GM12878 (cell line): ENCODE measurements at regions not wholly inside any gene's neighbourhood (a gene's known extent, or its start where the extent isn't known, plus 50 kb on each side); places are given as distances from the start of the nearest gene placed in this dataset.

Experiments
- ATAC-seq: fragments of 200-7000 bp; cut with Tn5 transposase; 3 replicates; pipeline ENCODE4 v1.9.1; 2020; ENCODE audit warnings: mild to moderate bottlenecking, moderate library complexity
- BruUV-seq: library from RNA; stranded (reverse); fragments of 400-500 nt; replicated peaks from 2 replicates; lab custom pipeline; 2021; lab: Mats Ljungman, UMichigan
- CTCF ChIA-PET: fragments of 300-600 bp; sonication (Branson Sonifier 250); formaldehyde crosslinking; extraction: SDS; loops from one replicate; lab custom pipeline; 2021; ENCODE audit warnings: inconsistent platforms; lab: Yijun Ruan, JAX
- POLR2A ChIA-PET: fragments of 350-600 bp; formaldehyde crosslinking; extraction: SDS; loops from one replicate; lab custom pipeline; 2021; ENCODE audit warnings: inconsistent platforms; lab: Charles Lee
- RAD21 ChIA-PET: fragments of 300-600 bp; sonication (Branson Sonifier 250); formaldehyde crosslinking; loops from one replicate; lab custom pipeline; 2023; ENCODE audit warnings: antibody characterized with exemption; ENCODE audit not compliant: unreplicated experiment; lab: Charles Lee
- SMC1A ChIA-PET: fragments of 300-600 bp; sonication (Branson Sonifier 250); formaldehyde crosslinking; loops from one replicate; lab custom pipeline; 2023; ENCODE audit not compliant: unreplicated experiment, uncharacterized antibody; lab: Charles Lee
- DNase-seq: peaks from one replicate; pipeline ENCODE4 v3.0.0-alpha.2; 2011; ENCODE audit warnings: low read depth, low spot score
- FAIRE-seq: peaks from 3 replicates; lab custom pipeline; 2011; peaks lifted over from hg19 to GRCh38; lab: Jason Lieb, UNC
- H2AFZ ChIP-seq: 2 replicates; pipeline ENCODE4 v1.6.0; 2011; ENCODE audit warnings: low read depth, low read length, control low read depth; ENCODE audit not compliant: control insufficient read depth
- H3K27ac ChIP-seq: 2 replicates; pipeline ENCODE4 v1.5.1; 2011; ENCODE audit warnings: control low read depth; ENCODE audit not compliant: control insufficient read depth, insufficient read depth
- H3K27me3 ChIP-seq, 2 experiments: replicated peaks in 1 of 2; 2 replicates each; pipeline versions ENCODE4 v1.6.0 to v1.6.1; 2011; ENCODE audit warnings: low read length in 1 of 2; ENCODE audit not compliant: control insufficient read depth in 2 of 2, insufficient read depth in 2 of 2
- H3K36me3 ChIP-seq, 2 experiments: 2 replicates each; pipeline ENCODE4 v1.5.1; 2011; ENCODE audit warnings: low read length in 1 of 2; ENCODE audit not compliant: control insufficient read depth in 2 of 2, insufficient read depth in 2 of 2
- H3K4me1 ChIP-seq: 2 replicates; pipeline ENCODE4 v1.6.1; 2011; ENCODE audit warnings: mild to moderate bottlenecking, low read length, moderate library complexity, mixed read lengths; ENCODE audit not compliant: control insufficient read depth, insufficient read depth
- H3K4me2 ChIP-seq: 2 replicates; pipeline ENCODE4 v1.6.0; 2011; ENCODE audit warnings: control low read depth; ENCODE audit not compliant: control insufficient read depth, insufficient read depth
- H3K4me3 ChIP-seq: fragments of 200-600 bp; sonication (generic); 2 replicates; pipeline ENCODE4 v1.5.1; 2016
- H3K79me2 ChIP-seq: 2 replicates; pipeline ENCODE4 v1.6.0; 2011; ENCODE audit warnings: low read length; ENCODE audit not compliant: control insufficient read depth, insufficient read depth
- H3K9ac ChIP-seq: 2 replicates; pipeline ENCODE4 v1.8.0; 2011; ENCODE audit warnings: low read length, control low read depth, mixed read lengths; ENCODE audit not compliant: control insufficient read depth, insufficient read depth
- H3K9me3 ChIP-seq: replicated peaks from 3 replicates; pipeline ENCODE4 v1.5.1; 2011; ENCODE audit warnings: mild to moderate bottlenecking, low read length; ENCODE audit not compliant: control insufficient read depth, insufficient read depth
- H4K20me1 ChIP-seq: 2 replicates; pipeline ENCODE4 v1.6.0; 2011; ENCODE audit not compliant: control insufficient read depth, insufficient read depth
- BCL3 ChIP-seq: IDR thresholded peaks from 2 replicates; pipeline ENCODE4 v1.6.1; 2011; ENCODE audit warnings: borderline replicate concordance, low read depth, mild to moderate bottlenecking, moderate library complexity, low read length; ENCODE audit not compliant: insufficient read depth, poor library complexity, severe bottlenecking
- CEBPB ChIP-seq, 2 experiments: fragments of 150-350 bp in 1 of 2; IDR thresholded peaks; 2 replicates each; pipeline ENCODE4 v1.6.1; 2012 to 2014; ENCODE audit warnings: low read depth in 2 of 2, low read length in 2 of 2, borderline replicate concordance in 1 of 2, inconsistent platforms in 1 of 2
- CREM ChIP-seq: IDR thresholded peaks from 2 replicates; pipeline ENCODE4 v1.6.1; 2014; ENCODE audit warnings: antibody characterized with exemption, low read depth
- JUND ChIP-seq: IDR thresholded peaks from 2 replicates; pipeline ENCODE4 v1.6.1; 2012; ENCODE audit warnings: low read depth, mild to moderate bottlenecking, low read length, improper control_type of control experiment, moderate library complexity
- MEF2A ChIP-seq: IDR thresholded peaks from 2 replicates; pipeline ENCODE4 v1.6.1; 2011; ENCODE audit warnings: low read depth, mild to moderate bottlenecking, low read length, moderate library complexity; ENCODE audit not compliant: insufficient read depth
- MXI1 ChIP-seq: fragments of 150-350 bp; IDR thresholded peaks from 2 replicates; pipeline ENCODE4 v1.6.1; 2011; ENCODE audit warnings: low read depth, mild to moderate bottlenecking, inconsistent platforms, low read length, improper control_type of control experiment
- PML ChIP-seq: IDR thresholded peaks from 2 replicates; pipeline ENCODE4 v1.6.1; 2012; ENCODE audit warnings: low read length, inconsistent platforms
- SREBF2 ChIP-seq: IDR thresholded peaks from 2 replicates; pipeline ENCODE4 v1.6.1; 2012; ENCODE audit warnings: mild to moderate bottlenecking, low read length
- USF2 ChIP-seq: IDR thresholded peaks from 2 replicates; pipeline ENCODE4 v1.6.1; 2011; ENCODE audit warnings: low read depth, low read length, improper control_type of control experiment, borderline replicate concordance
- YY1 ChIP-seq: IDR thresholded peaks from 2 replicates; pipeline ENCODE4 v1.6.1; 2011; ENCODE audit warnings: low read depth, mild to moderate bottlenecking, low read length
- WGBS: methylation state at CpG from one replicate; pipeline ENCODE4 v1.1.6; 2016; ENCODE audit warnings: low lambda C conversion rate; ENCODE audit not compliant: insufficient replicate concordance, insufficient coverage; ENCODE audit errors: missing lambda C conversion rate; 5-methylcytosine and 5-hydroxymethylcytosine counted together
- in situ Hi-C: fragments of 300-500 bp; cut with MboI; formaldehyde crosslinking; loops from 9 replicates; pipeline ENCODE4 v1.14.3; 2018; ENCODE audit warnings: mixed read lengths
- intact Hi-C: fragments of 100-400 bp; cut with micrococcal nuclease; formaldehyde crosslinking; loops from one replicate; pipeline ENCODE4 v1.14.2; 2022; ENCODE audit not compliant: unreplicated experiment

- Histone ChIP-seq H3K9me3 (no peaks in the 10 kb centered on the region), H3K27ac (no peak overlapping the region), H2AFZ (no peak overlapping the region), H3K4me3 (no peak overlapping the region), H3K4me1 (no peaks in the 10 kb centered on the region), H3K79me2 (no peaks in the 10 kb centered on the region), H3K36me3 (no peaks in the 10 kb centered on the region), H3K27me3 (no peaks in the 10 kb centered on the region), H3K9ac (no peak overlapping the region), H4K20me1 (no peaks in the 10 kb centered on the region), H3K4me2 (no peak overlapping the region)
- ChIA-PET SMC1A (no interaction called here), RAD21 (no interaction called here), CTCF (interaction anchor here (0.8 to 1.2 kb wide), 5 partner anchors 9 to 174 kb away, joined by 3 to 4 read pairs (median 4); no protein-coding TSS in a partner anchor), POLR2A (no interaction called here)
- DNase-seq (no peak), FAIRE-seq (no peak), ATAC-seq (no peak)
- BruUV-seq = no TSS peak
- WGBS = 3% methylated on average over 2 of the region's 2 CpGs
- TF ChIP-seq CREM = no peak
- TF ChIP-seq SREBF2 = no peak
- no peak for TF ChIP-seq BCL3
- TF ChIP-seq JUND = no peak
- no peak for TF ChIP-seq CEBPB (IDR thresholded peaks at IDR 0.05; ENCODE audit: borderline replicate concordance in 1 of 2, low read depth in 2 of 2, low read length in 2 of 2)
- TF ChIP-seq PML = no peak
- no peak for TF ChIP-seq USF2
- TF ChIP-seq YY1 = no peak
- TF ChIP-seq MXI1 = no peak
- no peak for TF ChIP-seq MEF2A
- in situ Hi-C loops = no loop called here
- intact Hi-C loops = loop anchor here (5.0 to 10.0 kb wide), 6 partner anchors 148 to 945 kb away; no protein-coding TSS in a partner anchor
Observed at GRCh38 chr13:90869580-90869979, 477.9 kb upstream of the MIR17HG start.
